ENCODE measurements at regions not wholly inside any gene's neighbourhood (a gene's known extent, or its start where the extent isn't known, plus 50 kb on each side); places are given as distances from the start of the nearest gene placed in this dataset.

- TF ChIP-seq BCL11A (tag by site-specific recombination; IDR thresholded peaks at IDR 0.05; ENCODE audit: low read depth) (0 out of 2 replicates have a peak, but pooled peaks have one; percentile 58), ZNF558 (tag by site-specific recombination; IDR thresholded peaks at IDR 0.05) (0 out of 2 replicates have a peak, but pooled peaks have one; percentile 31), ZNF341 (tag by site-specific recombination; IDR thresholded peaks at IDR 0.05; ENCODE audit: low read depth) (no peak), ZNF174 (tag by site-specific recombination; IDR thresholded peaks at IDR 0.05) (0 out of 2 replicates have a peak, but pooled peaks have one; percentile 31), SP7 (tag by site-specific recombination; IDR thresholded peaks at IDR 0.05) (peak; percentile 73), ZEB2 (tag by site-specific recombination; IDR thresholded peaks at IDR 0.05) (peak; percentile 73), PRDM6 (tag by site-specific recombination; IDR thresholded peaks at IDR 0.05) (peak; percentile 82)
Observed at GRCh38 chr17:51456942-51457341, 196.6 kb downstream of the UTP18 start (continued).

DNA sequence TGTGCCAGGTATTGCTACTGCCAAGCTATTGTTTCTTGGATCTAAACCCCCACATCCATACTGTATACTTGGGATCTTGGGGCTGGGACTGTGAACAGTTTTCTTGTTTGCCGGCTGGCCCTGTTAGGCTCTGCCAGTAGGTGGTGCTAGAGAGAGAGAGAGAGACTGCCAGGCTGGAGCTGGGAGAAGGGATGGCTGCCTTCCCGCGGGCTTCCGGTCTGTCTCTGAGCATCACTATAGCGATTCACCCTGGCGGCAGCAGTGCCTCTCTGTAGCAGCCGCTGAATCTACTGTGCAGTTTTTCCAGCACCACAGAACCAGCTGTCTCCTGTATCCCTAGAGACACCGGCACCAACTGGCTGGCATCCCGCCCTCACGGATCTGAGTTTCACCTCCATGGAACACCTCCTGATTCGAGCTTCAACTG, 201.2 kb downstream of the UTP18 start:
- Histone ChIP-seq H3K4me3 (ENCODE audit: low read depth, low read length) (no peak overlapping the region), H3K27ac (ENCODE audit: extremely low read depth, low read depth, low read length) (no peak overlapping the region), H3K36me3 (ENCODE audit: control insufficient read depth in 2 of 2, insufficient read depth in 1 of 2, low read length in 2 of 2) (no peaks in the 10 kb centered on the region), H3K9me3 (ENCODE audit: control insufficient read depth, insufficient read depth, low read depth, low read length) (no peaks in the 10 kb centered on the region), H3K4me1 (ENCODE audit: control insufficient read depth, insufficient read depth, low read length) (no peaks in the 10 kb centered on the region)
- ChIA-PET POLR2A (no interaction called here), CTCF (interaction anchor here (0.5 to 4.8 kb wide), 66 partner anchors 8 to 1908 kb away, joined by 3 to 61 read pairs (median 4); no protein-coding TSS in a partner anchor)
- TF ChIP-seq, protein P1, sequence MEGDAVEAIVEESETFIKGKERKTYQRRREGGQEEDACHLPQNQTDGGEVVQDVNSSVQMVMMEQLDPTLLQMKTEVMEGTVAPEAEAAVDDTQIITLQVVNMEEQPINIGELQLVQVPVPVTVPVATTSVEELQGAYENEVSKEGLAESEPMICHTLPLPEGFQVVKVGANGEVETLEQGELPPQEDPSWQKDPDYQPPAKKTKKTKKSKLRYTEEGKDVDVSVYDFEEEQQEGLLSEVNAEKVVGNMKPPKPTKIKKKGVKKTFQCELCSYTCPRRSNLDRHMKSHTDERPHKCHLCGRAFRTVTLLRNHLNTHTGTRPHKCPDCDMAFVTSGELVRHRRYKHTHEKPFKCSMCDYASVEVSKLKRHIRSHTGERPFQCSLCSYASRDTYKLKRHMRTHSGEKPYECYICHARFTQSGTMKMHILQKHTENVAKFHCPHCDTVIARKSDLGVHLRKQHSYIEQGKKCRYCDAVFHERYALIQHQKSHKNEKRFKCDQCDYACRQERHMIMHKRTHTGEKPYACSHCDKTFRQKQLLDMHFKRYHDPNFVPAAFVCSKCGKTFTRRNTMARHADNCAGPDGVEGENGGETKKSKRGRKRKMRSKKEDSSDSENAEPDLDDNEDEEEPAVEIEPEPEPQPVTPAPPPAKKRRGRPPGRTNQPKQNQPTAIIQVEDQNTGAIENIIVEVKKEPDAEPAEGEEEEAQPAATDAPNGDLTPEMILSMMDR (tag by site-specific recombination; IDR thresholded peaks at IDR 0.05): peak; percentile 76; the same call in 1 of the 2 replicates
- TF ChIP-seq ZNF473 (tag by site-specific recombination; IDR thresholded peaks at IDR 0.05) (no peak), ZNF561 (tag by site-specific recombination; IDR thresholded peaks at IDR 0.05; ENCODE audit: borderline replicate concordance) (no peak), ZNF843 (tag by site-specific recombination; IDR thresholded peaks at IDR 0.05) (no peak), GLIS1 (tag by site-specific recombination; IDR thresholded peaks at IDR 0.05) (no peak), ZSCAN30 (tag by site-specific recombination; IDR thresholded peaks at IDR 0.05) (peak; percentile 79), SP7 (tag by site-specific recombination; IDR thresholded peaks at IDR 0.05) (no peak), ZNF785 (tag by site-specific recombination; IDR thresholded peaks at IDR 0.05) (0 out of 2 replicates have a peak, but pooled peaks have one; percentile 33), TCF7L2 (IDR thresholded peaks at IDR 0.05; ENCODE audit: borderline replicate concordance, low read depth, low read length) (no peak), ZNF274 (IDR thresholded peaks at IDR 0.05; ENCODE audit: low read length) (no peak), ZNF274 (tag by site-specific recombination; IDR thresholded peaks at IDR 0.05; ENCODE audit: borderline replicate concordance) (no peak), ZNF2 (tag by site-specific recombination; IDR thresholded peaks at IDR 0.05) (no peak), ZNF184 (tag by site-specific recombination; IDR thresholded peaks at IDR 0.05) (no peak), ZFP69B (tag by site-specific recombination; IDR thresholded peaks at IDR 0.05) (no peak), TRIM28 (IDR thresholded peaks at IDR 0.05; ENCODE audit: borderline replicate concordance, low read length) (no peak; the same call in 1 of the 2 replicates), HOXC10 (CRISPR knock-in tag; IDR thresholded peaks at IDR 0.05) (no peak), ZEB2 (tag by site-specific recombination; IDR thresholded peaks at IDR 0.05) (no peak), SETDB1 (IDR thresholded peaks at IDR 0.05; ENCODE audit: insufficient read length, low read length) (peak; percentile 63), ZNF621 (tag by site-specific recombination; IDR thresholded peaks at IDR 0.05) (no peak), ZNF521 (tag by site-specific recombination; IDR thresholded peaks at IDR 0.05) (no peak), ZNF433 (tag by site-specific recombination; IDR thresholded peaks at IDR 0.05; ENCODE audit: low read depth) (no peak), ZBTB17 (tag by site-specific recombination; IDR thresholded peaks at IDR 0.05) (peak; percentile 56; the same call in 1 of the 2 replicates), ZNF830 (tag by site-specific recombination; IDR thresholded peaks at IDR 0.05; ENCODE audit: low read depth) (no peak), IKZF3 (tag by site-specific recombination; IDR thresholded peaks at IDR 0.05) (peak; percentile 19; the same call in 1 of the 2 replicates), ZNF23 (tag by site-specific recombination; IDR thresholded peaks at IDR 0.05; ENCODE audit: borderline replicate concordance) (no peak), ZNF596 (tag by site-specific recombination; IDR thresholded peaks at IDR 0.05) (no peak), ZNF658 (tag by site-specific recombination; IDR thresholded peaks at IDR 0.05) (no peak), ZNF530 (tag by site-specific recombination; IDR thresholded peaks at IDR 0.05; ENCODE audit: low read depth) (no peak)
- TF ChIP-seq, protein P2, sequence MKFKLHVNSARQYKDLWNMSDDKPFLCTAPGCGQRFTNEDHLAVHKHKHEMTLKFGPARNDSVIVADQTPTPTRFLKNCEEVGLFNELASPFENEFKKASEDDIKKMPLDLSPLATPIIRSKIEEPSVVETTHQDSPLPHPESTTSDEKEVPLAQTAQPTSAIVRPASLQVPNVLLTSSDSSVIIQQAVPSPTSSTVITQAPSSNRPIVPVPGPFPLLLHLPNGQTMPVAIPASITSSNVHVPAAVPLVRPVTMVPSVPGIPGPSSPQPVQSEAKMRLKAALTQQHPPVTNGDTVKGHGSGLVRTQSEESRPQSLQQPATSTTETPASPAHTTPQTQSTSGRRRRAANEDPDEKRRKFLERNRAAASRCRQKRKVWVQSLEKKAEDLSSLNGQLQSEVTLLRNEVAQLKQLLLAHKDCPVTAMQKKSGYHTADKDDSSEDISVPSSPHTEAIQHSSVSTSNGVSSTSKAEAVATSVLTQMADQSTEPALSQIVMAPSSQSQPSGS (tag by site-specific recombination; IDR thresholded peaks at IDR 0.05; ENCODE audit: low read depth): no peak
